GM23338 (cell line): ENCODE measurements at regions not wholly inside any gene's neighbourhood (a gene's known extent, or its start where the extent isn't known, plus 50 kb on each side); places are given as distances from the start of the nearest gene placed in this dataset.

Experiments used
- ATAC-seq: fragments of 200-7000 bp; cut with Tn5 transposase; 3 replicates; pipeline ENCODE4 v1.9.1; 2020
- DNase-seq: peaks from one replicate; pipeline ENCODE4 v3.0.0-alpha.2; 2015; ENCODE audit warnings: low spot score
- H2AFZ ChIP-seq: fragments of 200-600 bp; sonication (generic); 2 replicates; pipeline ENCODE4 v1.8.0; 2016; ENCODE audit warnings: antibody characterized with exemption, mild to moderate bottlenecking, moderate library complexity
- H3F3A ChIP-seq: fragments of 200-600 bp; sonication (generic); replicated peaks from 2 replicates; pipeline ENCODE4 v1.8.0; 2017; ENCODE audit warnings: antibody characterized with exemption, mixed run types, low read depth
- H3K27ac ChIP-seq: fragments of 200-600 bp; sonication (generic); 2 replicates; pipeline ENCODE4 v1.6.1; 2016; ENCODE audit warnings: low read depth
- H3K27me3 ChIP-seq: fragments of 200-600 bp; sonication (generic); 2 replicates; pipeline ENCODE4 v1.8.0; 2016; ENCODE audit warnings: mild to moderate bottlenecking, mixed run types, moderate library complexity; ENCODE audit not compliant: insufficient read depth
- H3K36me3 ChIP-seq: fragments of 200-600 bp; sonication (generic); 2 replicates; pipeline ENCODE4 v1.8.0; 2016; ENCODE audit warnings: mild to moderate bottlenecking; ENCODE audit not compliant: insufficient read depth
- H3K4me1 ChIP-seq: fragments of 200-600 bp; sonication (generic); 2 replicates; pipeline ENCODE4 v1.8.0; 2016; ENCODE audit warnings: mild to moderate bottlenecking, moderate library complexity; ENCODE audit not compliant: insufficient read depth
- H3K4me2 ChIP-seq: fragments of 200-600 bp; sonication (generic); 2 replicates; pipeline ENCODE4 v1.7.1; 2017; ENCODE audit warnings: mixed run types
- H3K4me3 ChIP-seq: fragments of 200-600 bp; sonication (generic); 2 replicates; pipeline ENCODE4 v1.6.1; 2016; ENCODE audit warnings: mixed run types
- H3K79me2 ChIP-seq: fragments of 200-600 bp; sonication (generic); replicated peaks from 2 replicates; pipeline ENCODE4 v1.8.0; 2017; ENCODE audit warnings: mild to moderate bottlenecking; ENCODE audit not compliant: insufficient read depth
- H3K9me2 ChIP-seq: fragments of 200-600 bp; sonication (generic); 2 replicates; pipeline ENCODE4 v1.8.0; 2017; ENCODE audit not compliant: insufficient read depth
- H4K20me1 ChIP-seq: fragments of 200-600 bp; sonication (generic); replicated peaks from 2 replicates; pipeline ENCODE4 v1.8.0; 2017; ENCODE audit warnings: mild to moderate bottlenecking; ENCODE audit not compliant: insufficient read depth
- H3K27ac Mint-ChIP-seq: 2 replicates; pipeline ENCODE4 v1.8.0; 2020; ENCODE audit warnings: inconsistent platforms, mild to moderate bottlenecking, moderate library complexity, mixed read lengths
- H3K27me3 Mint-ChIP-seq: 3 replicates; pipeline ENCODE4 v1.8.0; 2022; ENCODE audit warnings: low read depth, mild to moderate bottlenecking, moderate library complexity, mixed read lengths, inconsistent platforms; ENCODE audit not compliant: insufficient read depth, poor library complexity
- H3K36me3 Mint-ChIP-seq: 3 replicates; pipeline ENCODE4 v1.8.0; 2021; ENCODE audit warnings: low read depth, mild to moderate bottlenecking, inconsistent platforms, moderate library complexity, mixed read lengths
- H3K4me1 Mint-ChIP-seq: 3 replicates; pipeline ENCODE4 v1.8.0; 2020; ENCODE audit warnings: mild to moderate bottlenecking, inconsistent platforms, mixed read lengths
- H3K4me3 Mint-ChIP-seq: 3 replicates; pipeline ENCODE4 v1.8.0; 2021; ENCODE audit warnings: moderate library complexity, mild to moderate bottlenecking, inconsistent platforms, mixed read lengths
- H3K9me3 Mint-ChIP-seq: 3 replicates; pipeline ENCODE4 v1.8.0; 2020; ENCODE audit warnings: moderate library complexity, mild to moderate bottlenecking, inconsistent platforms, mixed read lengths
- EZH2 ChIP-seq: fragments of 200-600 bp; sonication (generic); IDR thresholded peaks from one replicate; pipeline ENCODE4 v1.8.0; 2017; ENCODE audit warnings: antibody characterized with exemption, mild to moderate bottlenecking, low read depth; ENCODE audit not compliant: unreplicated experiment
- EZH2phosphoT487 ChIP-seq: fragments of 200-600 bp; sonication (generic); IDR thresholded peaks from one replicate; pipeline ENCODE4 v1.8.1; 2018; ENCODE audit warnings: antibody characterized with exemption; ENCODE audit not compliant: unreplicated experiment
- POLR2AphosphoS5 ChIP-seq: IDR thresholded peaks from 2 replicates; pipeline ENCODE4 v1.6.1; 2016; ENCODE audit warnings: antibody characterized with exemption, low read depth
- STAT1 ChIP-seq: IDR thresholded peaks from one replicate; pipeline ENCODE4 v1.6.1; 2016; ENCODE audit warnings: antibody characterized with exemption; ENCODE audit not compliant: unreplicated experiment
- ZNF331 ChIP-seq: fragments of 250-450 bp; sonication (Bioruptor Pico); IDR thresholded peaks from 2 replicates; pipeline ENCODE4 v1.5.0; 2020; ENCODE audit warnings: low read depth, mild to moderate bottlenecking, moderate library complexity
- ZNF462 ChIP-seq: fragments of 250-450 bp; sonication (Bioruptor Pico); IDR thresholded peaks from 2 replicates; pipeline ENCODE4 v1.5.0; 2020; ENCODE audit warnings: mild to moderate bottlenecking, moderate library complexity
- TF ChIP-seq, protein P1 (sequence below): IDR thresholded peaks from 2 replicates; pipeline ENCODE4 v1.6.1; 2016; ENCODE audit warnings: antibody characterized with exemption

GRCh38 chr14:76657846-76658245, 103.4 kb upstream of the VASH1 start (continued):
- TF ChIP-seq ZNF462 (CRISPR knock-in tag) (no peak), EZH2 (no peak), POLR2AphosphoS5 (no peak), EZH2phosphoT487 (no peak)
- TF ChIP-seq, protein P1, sequence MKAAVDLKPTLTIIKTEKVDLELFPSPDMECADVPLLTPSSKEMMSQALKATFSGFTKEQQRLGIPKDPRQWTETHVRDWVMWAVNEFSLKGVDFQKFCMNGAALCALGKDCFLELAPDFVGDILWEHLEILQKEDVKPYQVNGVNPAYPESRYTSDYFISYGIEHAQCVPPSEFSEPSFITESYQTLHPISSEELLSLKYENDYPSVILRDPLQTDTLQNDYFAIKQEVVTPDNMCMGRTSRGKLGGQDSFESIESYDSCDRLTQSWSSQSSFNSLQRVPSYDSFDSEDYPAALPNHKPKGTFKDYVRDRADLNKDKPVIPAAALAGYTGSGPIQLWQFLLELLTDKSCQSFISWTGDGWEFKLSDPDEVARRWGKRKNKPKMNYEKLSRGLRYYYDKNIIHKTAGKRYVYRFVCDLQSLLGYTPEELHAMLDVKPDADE = no peak

DNA sequence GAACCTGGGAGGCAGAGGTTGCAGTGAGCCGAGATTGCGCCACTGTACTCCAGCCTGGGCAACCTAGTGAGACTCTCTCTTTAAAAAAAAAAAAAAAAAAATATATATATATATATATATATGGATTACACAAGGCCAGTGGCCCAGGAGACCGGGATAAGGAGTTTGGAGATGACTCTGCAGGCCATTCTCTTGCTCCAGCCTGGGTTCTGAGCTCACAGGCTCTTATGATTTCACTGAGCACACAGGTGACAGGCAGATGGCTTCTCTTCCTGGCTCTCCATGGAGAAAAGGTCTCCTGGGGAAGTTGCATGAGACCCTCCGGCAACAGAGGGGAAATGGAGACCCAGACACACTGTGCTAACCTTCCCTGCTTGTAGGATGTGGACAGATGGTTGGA, 98.7 kb upstream of the VASH1 start:
- no peak overlapping the region for H3K4me3 ChIP-seq
- no peak overlapping the region for H3K27ac ChIP-seq
- no peaks in the 10 kb centered on the region for H3K36me3 Mint-ChIP-seq
- no peaks in the 10 kb centered on the region for H4K20me1 ChIP-seq
- no peaks in the 10 kb centered on the region for H3K4me1 ChIP-seq
- DNase-seq (no peak), ATAC-seq (no peak)
- H3K9me2 ChIP-seq = no peaks in the 10 kb centered on the region
- peaks cover 15% of the 10 kb centered on the region for H3K9me3 Mint-ChIP-seq
- no peaks in the 10 kb centered on the region for H3K27me3 ChIP-seq
- H3K79me2 ChIP-seq = no peaks in the 10 kb centered on the region
- no peaks in the 10 kb centered on the region for H3F3A ChIP-seq
- H3K36me3 ChIP-seq = 0 out of 2 replicates have a peak, but pooled peaks cover 9% of the 10 kb centered on the region
- no peak overlapping the region for H3K27ac Mint-ChIP-seq
- no peak overlapping the region for H3K4me3 Mint-ChIP-seq
- no peak overlapping the region for H2AFZ ChIP-seq
- no peaks in the 10 kb centered on the region for H3K27me3 Mint-ChIP-seq
- peaks cover 5% of the 10 kb centered on the region; the same call in 1 of the 3 replicates for H3K4me1 Mint-ChIP-seq
- H3K4me2 ChIP-seq = no peak overlapping the region
- TF ChIP-seq ZNF331 (CRISPR knock-in tag) (no peak), STAT1 (no peak)
